ENCODE measurements at regions not wholly inside any gene's neighbourhood (a gene's known extent, or its start where the extent isn't known, plus 50 kb on each side); places are given as distances from the start of the nearest gene placed in this dataset.

- TF ChIP-seq FOXA1 (IDR thresholded peaks at IDR 0.05), result no peak
- TF ChIP-seq NR2F2 (IDR thresholded peaks at IDR 0.05), result peak; percentile 37
- 81% methylated on average over 7 of the region's 7 CpGs for WGBS
- no peak for DNase-seq (ENCODE audit: low spot score)
- Histone ChIP-seq H3K27me3 (ENCODE audit: control insufficient read depth in 4 of 4, insufficient read depth in 4 of 4, low read length in 3 of 4) (no peaks in the 10 kb centered on the region), H3K9ac (ENCODE audit: low read depth in 1 of 2, low read length in 2 of 2) (no peak overlapping the region), H3K9me3 (ENCODE audit: control insufficient read depth in 4 of 4, low read length in 3 of 4) (no peaks in the 10 kb centered on the region), H3K36me3 (ENCODE audit: control insufficient read depth in 4 of 4, insufficient read depth in 3 of 4, low read depth in 1 of 4, low read length in 3 of 4) (no peaks in the 10 kb centered on the region), H3K4me1 (ENCODE audit: control insufficient read depth in 4 of 4, insufficient read depth in 4 of 4, low read length in 3 of 4) (peaks cover 0 to 7% (median 3%) of the 10 kb centered on the region in 4 donors), H3K27ac (ENCODE audit: low read depth in 1 of 2, low read length in 2 of 2) (no peak overlapping the region), H3K4me3 (ENCODE audit: low read depth in 1 of 3, low read length in 3 of 3) (no peak overlapping the region)
Observed at GRCh38 chr13:30133996-30134395, 173.4 kb downstream of the KATNAL1 start.

- Histone ChIP-seq H3K36me3 (ENCODE audit: control insufficient read depth in 4 of 4, insufficient read depth in 3 of 4, low read depth in 1 of 4, low read length in 3 of 4) (no peaks in the 10 kb centered on the region), H3K9me3 (ENCODE audit: control insufficient read depth in 4 of 4, low read length in 3 of 4) (no peaks in the 10 kb centered on the region), H3K27ac (ENCODE audit: low read depth in 1 of 2, low read length in 2 of 2) (no peak overlapping the region), H3K4me1 (ENCODE audit: control insufficient read depth in 4 of 4, insufficient read depth in 4 of 4, low read length in 3 of 4) (peaks cover 0 to 7% (median 3%) of the 10 kb centered on the region in 4 donors), H3K9ac (ENCODE audit: low read depth in 1 of 2, low read length in 2 of 2) (no peak overlapping the region), H3K4me3 (ENCODE audit: low read depth in 1 of 3, low read length in 3 of 3) (no peak overlapping the region), H3K27me3 (ENCODE audit: control insufficient read depth in 4 of 4, insufficient read depth in 4 of 4, low read length in 3 of 4) (no peaks in the 10 kb centered on the region)
- 87% methylated on average over 13 of the region's 13 CpGs for WGBS
- no peak for DNase-seq (ENCODE audit: low spot score)
- TF ChIP-seq RAD21 (IDR thresholded peaks at IDR 0.05), result no peak
- TF ChIP-seq HNF4G (IDR thresholded peaks at IDR 0.05), result no peak
- no peak for TF ChIP-seq FOXA1 (IDR thresholded peaks at IDR 0.05)
- no peak for TF ChIP-seq EGR1 (IDR thresholded peaks at IDR 0.05; ENCODE audit: low read depth in 2 of 2)
- no peak for TF ChIP-seq MAX (IDR thresholded peaks at IDR 0.05)
- no peak for TF ChIP-seq REST (IDR thresholded peaks at IDR 0.05)
- TF ChIP-seq SP1 (IDR thresholded peaks at IDR 0.05), result no peak
- TF ChIP-seq TAF1 (conservative IDR thresholded peaks at IDR 0.05), result no peak
- TF ChIP-seq GABPA (IDR thresholded peaks at IDR 0.05 in 1 of 2, conservative IDR thresholded peaks at IDR 0.05 in 1 of 2), result no peak
- TF ChIP-seq CTCF (IDR thresholded peaks at IDR 0.05; ENCODE audit: low read depth, low read length, missing input control), result no peak
- no peak for TF ChIP-seq ZBTB33 (IDR thresholded peaks at IDR 0.05)
- TF ChIP-seq YY1 (IDR thresholded peaks at IDR 0.05), result no peak
- no peak for TF ChIP-seq HNF4A (conservative IDR thresholded peaks at IDR 0.05)
Observed at GRCh38 chr13:30133554-30133912, 173.8 kb downstream of the KATNAL1 start.

Data from liver (tissue), 8 donors.